ENCODE measurements at regions not wholly inside any gene's neighbourhood (a gene's known extent, or its start where the extent isn't known, plus 50 kb on each side); places are given as distances from the start of the nearest gene placed in this dataset.

DNA sequence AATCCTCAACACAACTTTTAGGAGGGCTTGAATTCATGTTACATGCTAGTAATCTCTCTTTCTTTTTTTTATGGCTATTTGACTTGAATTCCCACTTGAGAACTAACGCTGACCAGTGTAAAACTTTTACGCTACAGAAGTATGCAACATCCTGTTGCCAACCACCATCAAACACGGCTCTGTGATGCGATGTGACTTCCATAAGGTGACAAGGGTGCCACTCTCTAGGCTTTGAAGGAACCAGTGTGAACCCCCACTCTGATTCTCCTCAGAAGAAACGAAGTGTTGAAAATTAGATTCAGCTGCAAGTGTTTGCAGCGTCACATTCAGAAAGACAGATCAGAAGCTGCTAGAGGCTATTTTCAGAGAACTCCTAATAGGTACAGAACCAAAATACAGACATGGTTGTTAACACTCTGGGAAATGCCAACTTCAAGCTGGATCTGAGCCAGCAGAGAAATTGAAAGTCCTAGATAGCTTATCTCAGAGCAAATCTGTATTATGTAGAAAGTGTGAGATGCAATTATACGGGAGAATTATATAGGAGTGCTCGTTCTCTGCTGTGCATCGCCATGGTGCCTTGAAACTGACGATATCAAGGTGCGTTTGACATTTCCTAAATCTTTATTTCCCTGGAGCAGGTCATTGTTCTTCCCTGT is 271.2 kb downstream of the LPIN1 start:
- TF ChIP-seq CTCF (IDR thresholded peaks at IDR 0.05), result no peak
- TF ChIP-seq EZH2 (IDR thresholded peaks at IDR 0.05; ENCODE audit: borderline replicate concordance, insufficient read depth, low read depth, low read length, poor library complexity, severe bottlenecking), result no peak

Measured in B cell (primary cell).